AG09309 (cell line): ENCODE measurements at regions not wholly inside any gene's neighbourhood (a gene's known extent, or its start where the extent isn't known, plus 50 kb on each side); places are given as distances from the start of the nearest gene placed in this dataset.

Experiments
- DNase-seq: peaks from one replicate; pipeline ENCODE4 v3.0.0-alpha.2; 2010; ENCODE audit warnings: low read depth
- H3K4me3 ChIP-seq: 2 replicates; pipeline ENCODE4 v1.5.1; 2011; ENCODE audit warnings: mild to moderate bottlenecking, low read depth, low read length, moderate library complexity; ENCODE audit not compliant: control insufficient read depth
- CTCF ChIP-seq: IDR thresholded peaks from 2 replicates; pipeline ENCODE4 v1.5.1; 2011; ENCODE audit warnings: mild to moderate bottlenecking, low read depth, low read length, inconsistent platforms; ENCODE audit not compliant: insufficient read depth, control insufficient read depth; ENCODE audit errors: missing control alignments

GRCh38 chr20:52476074-52476750 lies 284.6 kb upstream of the ZFP64 start:
- H3K4me3 ChIP-seq: no peak overlapping the region
- no peak for TF ChIP-seq CTCF
- DNase-seq: no peak

- no peak for TF ChIP-seq CTCF
- no peak overlapping the region for H3K4me3 ChIP-seq
- DNase-seq: no peak
Measured at GRCh38 chr20:52473186-52473585, 281.6 kb upstream of the ZFP64 start.

- no peak for DNase-seq
- no peak for TF ChIP-seq CTCF
- H3K4me3 ChIP-seq: no peak overlapping the region
Measured at GRCh38 chr20:52470561-52470960, 279.0 kb upstream of the ZFP64 start.

GRCh38 chr20:52469128-52469527 lies 277.5 kb upstream of the ZFP64 start:
- DNase-seq: no peak
- TF ChIP-seq CTCF: no peak
- no peak overlapping the region for H3K4me3 ChIP-seq

GRCh38 chr20:52465991-52466390 lies 274.4 kb upstream of the ZFP64 start:
- no peak for TF ChIP-seq CTCF
- DNase-seq: no peak
- H3K4me3 ChIP-seq: no peak overlapping the region

- no peak overlapping the region for H3K4me3 ChIP-seq
- TF ChIP-seq CTCF: no peak
- DNase-seq: no peak
Measured at GRCh38 chr20:52461582-52461981, 270.0 kb upstream of the ZFP64 start.

GRCh38 chr20:52459150-52459549 lies 267.6 kb upstream of the ZFP64 start:
- DNase-seq: no peak
- H3K4me3 ChIP-seq: no peak overlapping the region
- no peak for TF ChIP-seq CTCF
